ENCODE measurements at regions not wholly inside any gene's neighbourhood (a gene's known extent, or its start where the extent isn't known, plus 50 kb on each side); places are given as distances from the start of the nearest gene placed in this dataset.

DNA sequence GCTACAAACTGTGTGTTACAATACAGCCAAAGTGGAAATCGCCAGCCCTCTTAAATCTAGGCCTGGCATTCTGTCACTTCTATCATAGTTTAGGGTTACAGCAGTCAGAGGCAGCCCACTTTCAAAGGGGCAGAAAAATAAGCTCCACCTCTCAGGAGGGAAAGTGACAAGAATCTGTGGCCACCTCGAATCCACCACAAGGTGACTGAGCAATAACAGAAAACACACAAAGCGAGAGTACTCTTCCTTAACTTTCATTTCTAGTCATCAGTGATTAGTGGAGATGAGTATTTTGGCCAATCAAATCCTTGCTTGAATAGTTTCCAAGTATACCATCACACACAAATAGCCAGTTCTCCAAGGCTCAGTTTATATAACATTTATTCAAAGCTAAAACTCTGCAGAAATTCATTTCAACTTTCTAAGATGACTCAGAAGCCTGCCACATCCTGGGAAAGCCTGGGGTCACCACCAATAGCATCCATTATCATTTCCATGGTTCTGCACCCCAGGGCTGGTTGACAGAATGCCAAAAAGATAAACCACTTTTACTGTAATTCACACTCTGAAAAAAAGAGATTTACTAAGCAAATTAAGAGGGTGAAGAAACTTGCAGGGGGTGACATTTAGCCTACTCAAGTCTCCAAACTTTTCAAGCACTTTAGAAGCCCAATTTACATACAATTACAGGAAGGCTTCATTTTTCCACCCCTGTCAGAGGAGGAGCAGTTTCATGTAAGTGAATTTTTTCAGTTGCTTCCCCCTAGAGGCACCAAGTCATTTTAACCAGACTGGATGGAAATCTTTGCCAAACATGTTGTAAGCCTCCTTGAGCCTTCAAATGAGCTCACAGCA, 66.8 kb downstream of the SALL1 start:
- dilution Hi-C loops (cut with MboI; ENCODE audit: extremely low pct_ligation_motif_present, low sequenced_read_pairs) = no loop called here

More for the DNA sequence above, 66.8 kb downstream of the SALL1 start:
- Histone ChIP-seq H3K9ac (replicated peaks; ENCODE audit: extremely low read depth, insufficient read depth, low read length) (no peak overlapping the region), H3K4me3 (replicated peaks in 1 of 3; ENCODE audit: insufficient read depth in 1 of 3, low read depth in 1 of 3, low read length in 3 of 3) (no peak overlapping the region), H3K27ac (ENCODE audit: insufficient read depth, low read depth, low read length) (no peak overlapping the region), H3K79me2 (ENCODE audit: control insufficient read depth, insufficient read depth, low read length) (no peaks in the 10 kb centered on the region), H3K9me1 (replicated peaks; ENCODE audit: control insufficient read depth, extremely low read depth, insufficient read depth, low read length) (no peaks in the 10 kb centered on the region), H4K20me1 (replicated peaks; ENCODE audit: control insufficient read depth, extremely low read depth, insufficient read depth, low read length) (no peaks in the 10 kb centered on the region), H3K4me1 (ENCODE audit: control insufficient read depth, extremely low read depth, insufficient read depth, low read length) (no peaks in the 10 kb centered on the region), H3K36me3 (ENCODE audit: control insufficient read depth in 2 of 2, extremely low read depth in 1 of 2, insufficient read depth in 2 of 2, low read length in 2 of 2) (no peaks in the 10 kb centered on the region), H2AFZ (ENCODE audit: low read depth, low read length) (no peak overlapping the region), H3K9me3 (replicated peaks; ENCODE audit: control insufficient read depth, insufficient read depth, low read length) (no peaks in the 10 kb centered on the region), H3K4me2 (ENCODE audit: insufficient read depth, low read length) (no peak overlapping the region), H3K27me3 (ENCODE audit: control insufficient read depth in 2 of 2, insufficient read depth in 2 of 2, low read length in 2 of 2) (no peaks in the 10 kb centered on the region)
- intact Hi-C loops (cut with micrococcal nuclease) = no loop called here
- TF ChIP-seq MYC (IDR thresholded peaks at IDR 0.05; ENCODE audit: low read depth, low read length) = no peak
- TF ChIP-seq FOS (IDR thresholded peaks at IDR 0.05; ENCODE audit: borderline replicate concordance, insufficient read depth, low read length) = no peak
- TF ChIP-seq JUN (IDR thresholded peaks at IDR 0.05; ENCODE audit: borderline replicate concordance, insufficient read depth, insufficient read length, low read depth) = no peak
- TF ChIP-seq, protein P1, sequence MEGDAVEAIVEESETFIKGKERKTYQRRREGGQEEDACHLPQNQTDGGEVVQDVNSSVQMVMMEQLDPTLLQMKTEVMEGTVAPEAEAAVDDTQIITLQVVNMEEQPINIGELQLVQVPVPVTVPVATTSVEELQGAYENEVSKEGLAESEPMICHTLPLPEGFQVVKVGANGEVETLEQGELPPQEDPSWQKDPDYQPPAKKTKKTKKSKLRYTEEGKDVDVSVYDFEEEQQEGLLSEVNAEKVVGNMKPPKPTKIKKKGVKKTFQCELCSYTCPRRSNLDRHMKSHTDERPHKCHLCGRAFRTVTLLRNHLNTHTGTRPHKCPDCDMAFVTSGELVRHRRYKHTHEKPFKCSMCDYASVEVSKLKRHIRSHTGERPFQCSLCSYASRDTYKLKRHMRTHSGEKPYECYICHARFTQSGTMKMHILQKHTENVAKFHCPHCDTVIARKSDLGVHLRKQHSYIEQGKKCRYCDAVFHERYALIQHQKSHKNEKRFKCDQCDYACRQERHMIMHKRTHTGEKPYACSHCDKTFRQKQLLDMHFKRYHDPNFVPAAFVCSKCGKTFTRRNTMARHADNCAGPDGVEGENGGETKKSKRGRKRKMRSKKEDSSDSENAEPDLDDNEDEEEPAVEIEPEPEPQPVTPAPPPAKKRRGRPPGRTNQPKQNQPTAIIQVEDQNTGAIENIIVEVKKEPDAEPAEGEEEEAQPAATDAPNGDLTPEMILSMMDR (IDR thresholded peaks at IDR 0.05; ENCODE audit: extremely low read depth in 1 of 2, insufficient read depth in 1 of 2, low read depth in 1 of 2, low read length in 2 of 2) = no peak
- no peak for TF ChIP-seq EZH2 (IDR thresholded peaks at IDR 0.05; ENCODE audit: borderline replicate concordance, low read depth, low read length, severe bottlenecking)
- TF ChIP-seq POLR2AphosphoS5 (IDR thresholded peaks at IDR 0.05; ENCODE audit: insufficient read depth, low read depth, low read length) = no peak
- TF ChIP-seq, protein P2, sequence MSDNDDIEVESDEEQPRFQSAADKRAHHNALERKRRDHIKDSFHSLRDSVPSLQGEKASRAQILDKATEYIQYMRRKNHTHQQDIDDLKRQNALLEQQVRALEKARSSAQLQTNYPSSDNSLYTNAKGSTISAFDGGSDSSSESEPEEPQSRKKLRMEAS (IDR thresholded peaks at IDR 0.05; ENCODE audit: insufficient read depth, insufficient read length) = no peak
- no peak for TF ChIP-seq GATA2 (IDR thresholded peaks at IDR 0.05; ENCODE audit: insufficient read depth, insufficient read length, low read depth, low read length)
- no peak for TF ChIP-seq POLR2A (IDR thresholded peaks at IDR 0.05; ENCODE audit: low read depth, low read length)
- FAIRE-seq (no peak), DNase-seq (ENCODE audit: low read depth, low spot score) (no peak)
- ChIA-PET CTCF (no interaction called here), POLR2A (no interaction called here)
- no TSS peak for BruUV-seq (replicated peaks)

All from endothelial cell of umbilical vein (primary cell).